ENCODE measurements at regions not wholly inside any gene's neighbourhood (a gene's known extent, or its start where the extent isn't known, plus 50 kb on each side); places are given as distances from the start of the nearest gene placed in this dataset.
"Not testable (repeated sequence)": the region's sequence is repeated elsewhere in the genome, so short reads cannot be mapped to it uniquely, and the experiment has no call there.

- H3K4me1 Mint-ChIP-seq, result peaks cover 30 to 45% of the 10 kb centered on the region in 2 donors
- ATAC-seq (replicated peaks) (no peak), DNase-seq (no peak)
- peak overlapping the region; percentile 82 to 87 for H3K4me3 Mint-ChIP-seq
- H3K36me3 Mint-ChIP-seq, result peaks cover 2 to 3% of the 10 kb centered on the region in 2 donors
- H3K9me3 Mint-ChIP-seq, result no peaks in the 10 kb centered on the region
- H3K27me3 Mint-ChIP-seq, result peaks cover 14 to 84% of the 10 kb centered on the region in 2 donors
- no peak overlapping the region for H3K27ac Mint-ChIP-seq
Observed at GRCh38 chr1:147078606-147079399, 93.5 kb downstream of the PRKAB2 start.

DNA sequence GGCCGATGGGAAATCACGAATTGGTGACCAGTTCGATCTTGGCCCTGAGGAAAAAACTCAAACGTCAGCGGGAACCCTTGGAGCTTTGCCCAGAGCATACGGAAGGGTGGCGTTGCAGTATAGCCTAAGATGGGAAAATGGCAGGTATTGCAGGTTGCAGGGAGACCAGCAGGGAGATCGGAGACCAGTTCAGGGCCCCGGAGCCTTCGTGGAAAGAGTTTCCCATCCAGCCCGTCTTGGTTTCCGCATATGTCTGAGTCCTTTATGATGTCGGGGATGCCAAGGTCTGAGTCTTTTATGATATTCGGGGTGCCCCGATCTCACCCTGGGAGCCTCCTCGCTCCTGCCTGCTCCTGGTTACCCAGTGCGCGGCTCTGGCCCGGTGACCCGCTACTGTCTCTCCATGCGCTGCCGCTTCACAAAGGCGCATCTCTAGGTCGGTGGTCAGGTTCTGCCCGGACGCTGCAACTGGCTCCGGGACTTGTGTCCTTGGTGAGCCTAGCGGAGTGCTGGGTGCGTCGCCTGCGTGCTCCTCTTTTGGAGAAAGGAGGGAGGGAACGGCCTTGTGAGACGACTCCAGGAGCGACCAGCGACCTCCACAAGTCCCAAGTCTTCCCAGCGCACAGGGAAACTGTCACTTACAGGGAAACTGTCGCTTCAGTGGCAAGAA is 94.2 kb downstream of the PRKAB2 start:
- Mint-ChIP-seq H3K27ac (no peak overlapping the region), H3K4me1 (peaks cover 35 to 50% of the 10 kb centered on the region in 2 donors), H3K9me3 (no peaks in the 10 kb centered on the region), H3K27me3 (peaks cover 14 to 88% of the 10 kb centered on the region in 2 donors), H3K36me3 (peaks cover 2 to 3% of the 10 kb centered on the region in 2 donors), H3K4me3 (peak overlapping the region in 1 of 2 donors; percentile 25)
- ATAC-seq (replicated peaks), result no peak
- DNase-seq, result no peak

DNA sequence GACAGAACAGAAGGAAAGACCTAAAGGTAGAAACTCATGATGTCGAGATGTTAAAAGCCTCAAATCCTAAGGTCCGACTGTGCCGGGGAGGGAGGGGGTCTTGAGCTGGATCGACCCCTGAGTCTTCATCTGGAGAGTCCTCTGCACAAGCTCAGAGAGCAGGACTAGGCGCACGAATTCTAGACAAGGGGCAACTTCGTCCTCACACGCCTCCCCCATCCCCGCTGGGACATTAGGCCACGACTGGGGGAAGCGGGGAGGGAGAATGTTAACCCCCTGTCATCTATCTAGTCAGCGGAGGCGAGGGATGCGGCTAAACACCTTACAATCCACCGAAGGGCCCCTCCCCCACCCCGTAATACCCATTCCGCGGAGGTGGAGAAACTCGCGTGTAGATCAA is 94.7 kb downstream of the PRKAB2 start:
- Mint-ChIP-seq H3K9me3 (no peaks in the 10 kb centered on the region), H3K27me3 (peaks cover 14 to 88% of the 10 kb centered on the region in 2 donors), H3K4me3 (peak overlapping the region in 1 of 2 donors; percentile 30), H3K4me1 (peaks cover 36 to 53% of the 10 kb centered on the region in 2 donors), H3K27ac (no peak overlapping the region), H3K36me3 (peaks cover 2 to 3% of the 10 kb centered on the region in 2 donors)
- no peak for DNase-seq
- ATAC-seq (replicated peaks), result no peak

DNA sequence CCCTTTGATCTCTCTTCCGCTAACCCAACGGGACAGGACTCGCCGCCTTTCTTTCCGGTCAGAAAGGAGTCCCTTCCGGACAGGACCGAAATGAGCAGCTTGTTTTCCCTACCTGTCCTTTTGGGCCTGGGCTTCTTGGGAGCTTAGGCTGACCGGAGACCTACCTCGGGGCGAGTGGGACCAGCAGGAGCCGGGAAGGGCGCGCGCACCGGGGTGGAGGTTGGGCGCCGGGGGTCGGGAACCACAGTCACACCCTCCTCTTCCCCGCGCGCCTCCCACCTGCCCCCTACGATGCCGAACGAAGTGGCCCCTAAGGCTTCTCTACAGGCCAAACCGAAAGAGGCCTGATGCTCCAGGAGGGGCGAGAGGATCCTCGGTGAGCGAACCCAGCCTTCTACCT is 95.2 kb downstream of the PRKAB2 start:
- Mint-ChIP-seq H3K36me3 (peaks cover 2 to 3% of the 10 kb centered on the region in 2 donors), H3K4me3 (peak overlapping the region in 1 of 2 donors; percentile 30), H3K27me3 (peaks cover 14 to 86% of the 10 kb centered on the region in 2 donors), H3K27ac (no peak overlapping the region), H3K4me1 (peaks cover 33 to 51% of the 10 kb centered on the region in 2 donors), H3K9me3 (no peaks in the 10 kb centered on the region)
- ATAC-seq (replicated peaks) (no peak), DNase-seq (no peak)

GRCh38 chr1:147076442-147076841 is 95.8 kb downstream of the PRKAB2 start:
- no peak overlapping the region for H3K27ac Mint-ChIP-seq
- no peak overlapping the region for H3K4me3 Mint-ChIP-seq
- peaks cover 14 to 85% of the 10 kb centered on the region in 2 donors for H3K27me3 Mint-ChIP-seq
- no peaks in the 10 kb centered on the region for H3K9me3 Mint-ChIP-seq
- no peak for DNase-seq
- ATAC-seq (replicated peaks), result no peak
- H3K36me3 Mint-ChIP-seq, result peaks cover 2 to 3% of the 10 kb centered on the region in 2 donors
- peaks cover 35 to 51% of the 10 kb centered on the region in 2 donors for H3K4me1 Mint-ChIP-seq

GRCh38 chr1:147072482-147073432 is 99.5 kb downstream of the PRKAB2 start:
- peaks cover 25 to 29% of the 10 kb centered on the region in 2 donors for H3K4me1 Mint-ChIP-seq
- peak; percentile 73 for DNase-seq
- H3K4me3 Mint-ChIP-seq, result peak overlapping the region; percentile 94
- H3K9me3 Mint-ChIP-seq, result peaks cover 0 to 4% of the 10 kb centered on the region in 2 donors
- peak; percentile 88 to 89 for ATAC-seq (replicated peaks)
- H3K27ac Mint-ChIP-seq, result peak overlapping the region; percentile 96
- peaks cover 0 to 50% of the 10 kb centered on the region in 2 donors for H3K27me3 Mint-ChIP-seq
- no peaks in the 10 kb centered on the region for H3K36me3 Mint-ChIP-seq

GRCh38 chr1:147071142-147071541 is 101.1 kb downstream of the PRKAB2 start:
- no peaks in the 10 kb centered on the region for H3K36me3 Mint-ChIP-seq
- ATAC-seq (replicated peaks) (no peak), DNase-seq (no peak)
- peaks cover 25 to 29% of the 10 kb centered on the region in 2 donors for H3K4me1 Mint-ChIP-seq
- peaks cover 0 to 4% of the 10 kb centered on the region in 2 donors for H3K9me3 Mint-ChIP-seq
- H3K27ac Mint-ChIP-seq, result no peak overlapping the region
- peak overlapping the region in 1 of 2 donors; percentile 7 for H3K4me3 Mint-ChIP-seq
- H3K27me3 Mint-ChIP-seq, result peaks cover 0 to 35% of the 10 kb centered on the region in 2 donors

DNA sequence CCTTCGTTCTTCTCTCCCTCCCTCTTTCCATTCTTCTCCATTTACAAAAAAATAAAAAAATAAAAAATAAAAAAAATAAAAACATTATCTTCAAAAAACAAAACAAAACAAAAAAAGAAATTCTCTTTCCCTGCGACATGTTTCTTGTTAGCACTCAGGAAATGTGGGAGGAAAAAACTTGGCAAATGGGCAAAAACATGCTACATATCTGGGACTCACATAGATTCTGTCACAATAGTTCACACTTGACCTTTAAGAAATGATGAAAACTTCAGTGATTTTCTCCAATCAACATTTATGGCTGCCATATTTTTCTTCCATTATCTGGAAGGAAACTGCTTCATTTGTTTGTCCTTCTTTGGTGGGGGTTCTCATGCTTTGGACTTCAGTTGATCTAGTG is 109.3 kb downstream of the PRKAB2 start:
- DNase-seq (no peak), ATAC-seq (replicated peaks) (no peak)
- Mint-ChIP-seq H3K4me1 (peaks cover 0 to 2% of the 10 kb centered on the region in 2 donors), H3K4me3 (no peak overlapping the region), H3K36me3 (peaks cover 9 to 10% of the 10 kb centered on the region in 2 donors), H3K27ac (no peak overlapping the region), H3K27me3 (peaks cover 5 to 17% of the 10 kb centered on the region in 2 donors), H3K9me3 (peaks cover 5 to 14% of the 10 kb centered on the region in 2 donors)

DNA sequence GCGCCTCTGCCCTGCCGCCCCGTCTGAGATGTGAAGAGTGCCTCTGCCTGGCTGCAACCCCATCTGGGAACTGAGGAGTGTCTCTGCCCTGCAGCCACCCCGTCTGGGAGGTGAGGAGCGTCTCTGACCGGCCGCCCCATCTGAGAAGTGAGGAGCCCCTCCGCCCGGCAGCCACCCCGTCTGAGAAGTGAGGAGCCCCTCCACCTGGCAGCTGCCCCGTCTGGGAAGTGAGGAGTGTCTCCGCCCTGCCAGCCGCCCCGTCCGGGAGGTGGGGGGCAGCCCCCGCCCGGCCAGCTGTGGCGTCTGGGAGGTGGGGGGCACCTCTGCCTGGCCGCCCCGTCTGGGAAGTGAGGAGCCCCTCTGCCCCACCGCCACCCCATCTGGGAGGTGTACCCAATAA is 110.4 kb downstream of the PRKAB2 start:
- Mint-ChIP-seq H3K9me3 (peaks cover 12 to 15% of the 10 kb centered on the region in 2 donors), H3K27me3 (peaks cover 5 to 17% of the 10 kb centered on the region in 2 donors), H3K36me3 (peaks cover 10 to 15% of the 10 kb centered on the region in 2 donors)
- not testable (repeated sequence) for DNase-seq; H3K4me1 Mint-ChIP-seq; H3K27ac Mint-ChIP-seq; H3K4me3 Mint-ChIP-seq; ATAC-seq (replicated peaks)

DNA sequence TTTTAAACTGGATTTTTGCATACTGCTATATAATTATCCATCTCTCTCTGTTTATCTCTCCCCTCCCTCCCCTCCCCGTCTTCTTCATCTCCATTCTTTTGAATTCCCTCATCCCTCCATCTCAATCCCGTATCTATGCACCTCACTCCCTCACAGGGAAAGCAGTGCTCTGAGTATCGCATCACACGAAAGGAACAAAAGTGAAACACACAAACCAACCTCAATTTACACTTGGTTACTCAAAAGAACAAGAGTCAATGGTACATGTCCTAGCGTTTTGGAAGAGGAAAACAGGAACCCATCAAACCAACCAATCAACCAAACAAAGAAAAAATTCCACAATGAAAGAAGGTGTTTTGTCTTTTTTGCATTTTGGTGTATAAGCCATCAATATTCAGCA is 115.1 kb downstream of the NBPF12 start:
- no peaks in the 10 kb centered on the region for H3K27me3 Mint-ChIP-seq
- H3K36me3 Mint-ChIP-seq, result peaks cover 5 to 26% of the 10 kb centered on the region in 2 donors
- ATAC-seq (replicated peaks) (peak; percentile 54 to 58), DNase-seq (no peak)
- H3K9me3 Mint-ChIP-seq, result peaks cover 9 to 10% of the 10 kb centered on the region in 2 donors
- peaks cover 31 to 42% of the 10 kb centered on the region in 2 donors for H3K4me1 Mint-ChIP-seq
- H3K27ac Mint-ChIP-seq, result no peak overlapping the region
- H3K4me3 Mint-ChIP-seq, result peak overlapping the region in 1 of 2 donors; percentile 54

- Mint-ChIP-seq H3K27me3 (no peaks in the 10 kb centered on the region), H3K27ac (no peak overlapping the region), H3K9me3 (peaks cover 7 to 8% of the 10 kb centered on the region in 2 donors), H3K4me1 (peaks cover 31 to 44% of the 10 kb centered on the region in 2 donors), H3K36me3 (peaks cover 5 to 20% of the 10 kb centered on the region in 2 donors), H3K4me3 (no peak overlapping the region)
- DNase-seq, result no peak
- ATAC-seq (replicated peaks), result peak in 1 of 2 donors; percentile 67
Observed at GRCh38 chr1:147052677-147053076, 114.6 kb downstream of the NBPF12 start.

DNA sequence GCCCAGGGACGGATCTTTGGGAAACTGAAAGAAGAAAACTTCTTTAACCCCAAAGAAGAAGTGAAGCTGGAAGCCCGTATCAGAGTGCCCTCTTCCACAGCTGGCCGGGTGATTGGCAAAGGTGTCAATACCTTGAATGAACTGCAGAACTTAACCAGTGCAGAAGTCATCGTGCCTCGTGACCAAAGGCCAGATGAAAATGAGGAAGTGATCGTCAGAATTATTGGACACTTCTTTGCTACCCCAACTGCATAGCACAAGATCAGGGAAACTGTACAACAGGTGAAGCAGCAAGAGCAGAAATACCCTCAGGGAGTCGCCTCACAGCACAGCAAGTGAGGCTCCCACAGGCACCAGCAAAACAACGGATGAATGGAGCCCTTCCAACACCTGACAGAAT is 114.0 kb downstream of the NBPF12 start:
- H3K4me3 Mint-ChIP-seq, result peak overlapping the region; percentile 29 to 49
- H3K9me3 Mint-ChIP-seq, result peaks cover 3 to 7% of the 10 kb centered on the region in 2 donors
- peaks cover 33 to 48% of the 10 kb centered on the region in 2 donors for H3K4me1 Mint-ChIP-seq
- peaks cover 5 to 17% of the 10 kb centered on the region in 2 donors for H3K36me3 Mint-ChIP-seq
- DNase-seq (peak; percentile 11), ATAC-seq (replicated peaks) (peak; percentile 78 to 81)
- H3K27me3 Mint-ChIP-seq, result no peaks in the 10 kb centered on the region
- H3K27ac Mint-ChIP-seq, result peak overlapping the region; percentile 79

GRCh38 chr1:147051136-147051535 is 113.0 kb downstream of the NBPF12 start:
- Mint-ChIP-seq H3K27ac (no peak overlapping the region), H3K4me3 (no peak overlapping the region), H3K27me3 (no peaks in the 10 kb centered on the region), H3K36me3 (peaks cover 5 to 17% of the 10 kb centered on the region in 2 donors), H3K9me3 (peaks cover 3 to 7% of the 10 kb centered on the region in 2 donors), H3K4me1 (peaks cover 35 to 58% of the 10 kb centered on the region in 2 donors)
- DNase-seq (no peak), ATAC-seq (replicated peaks) (no peak)
